Mucosa of gallbladder (tissue), 1 donor: ENCODE measurements at regions not wholly inside any gene's neighbourhood (a gene's known extent, or its start where the extent isn't known, plus 50 kb on each side); places are given as distances from the start of the nearest gene placed in this dataset.

Experiments
- DNase-seq: peaks from one replicate; pipeline ENCODE4 v3.0.0-alpha.2; 2020; ENCODE audit warnings: low spot score
- donor health status: DM: no; HTN: no; CAD: no.

- no peak for DNase-seq
Measured at GRCh38 chr3:57009802-57010201, 50.7 kb upstream of the SPATA12 start.

DNA sequence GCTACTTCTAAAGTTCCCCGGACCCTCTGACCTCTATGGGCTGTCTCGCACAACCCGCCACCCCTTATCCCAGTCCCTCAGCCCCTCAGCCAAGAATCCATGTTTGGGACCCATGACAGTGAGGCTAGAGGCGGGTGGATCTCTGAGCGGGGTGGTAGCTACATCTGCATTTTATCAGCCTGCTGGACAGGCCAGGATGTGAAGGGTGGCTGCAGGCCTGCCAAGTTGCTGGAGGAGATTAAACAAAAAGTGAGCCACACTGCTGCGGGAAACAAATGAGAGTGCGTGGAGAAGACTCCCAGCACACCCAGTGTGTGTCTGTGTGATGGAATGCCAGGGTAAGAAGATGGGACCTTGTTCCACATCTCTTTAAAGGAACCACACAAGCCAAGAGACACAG is 51.1 kb upstream of the SPATA12 start:
- peak; percentile 35 for DNase-seq

DNA sequence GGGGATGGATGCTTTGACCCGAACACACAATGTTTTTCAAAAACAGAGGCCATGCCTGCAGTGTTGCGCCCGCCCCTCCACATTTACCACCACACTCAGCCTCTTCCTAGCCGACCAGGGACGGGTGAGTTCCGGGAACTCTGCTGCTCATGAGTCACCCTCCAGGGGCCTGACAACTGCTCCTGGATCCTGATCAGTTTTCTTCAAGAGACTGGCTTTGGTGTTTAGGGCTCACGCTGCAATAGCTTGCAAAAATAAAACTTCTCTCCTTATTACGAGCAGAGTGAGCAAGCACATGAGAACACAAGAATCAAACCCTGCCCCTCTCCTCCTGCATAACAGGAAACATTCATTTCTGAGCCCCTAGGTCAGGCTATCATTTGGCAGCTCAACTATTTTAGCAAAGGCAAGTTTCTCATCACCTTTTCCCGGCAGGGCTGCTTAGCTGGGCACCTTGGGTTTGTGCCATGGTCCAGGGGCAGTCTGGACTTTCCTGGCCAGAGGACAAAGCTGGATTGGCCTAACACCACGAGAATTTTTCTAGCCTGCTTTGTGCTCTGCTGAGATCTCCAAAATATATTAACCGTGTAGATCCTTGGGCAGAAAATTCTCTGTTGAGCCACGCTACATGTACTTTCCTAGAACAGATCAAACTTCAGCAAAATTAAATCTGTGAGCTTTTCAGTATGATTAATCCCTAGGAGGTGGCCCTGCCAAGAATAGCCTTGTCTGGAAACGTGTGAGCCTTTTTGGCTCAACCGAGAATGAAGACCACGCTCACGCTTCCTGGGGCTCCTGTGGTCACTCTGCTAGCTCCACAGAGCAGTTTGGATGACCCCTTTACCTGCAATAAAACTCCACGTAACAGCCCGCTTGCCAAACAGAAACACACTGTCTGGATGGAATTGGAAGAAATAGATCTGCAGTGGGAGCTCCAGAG is 52.7 kb upstream of the SPATA12 start:
- peak; percentile 63 for DNase-seq

- peak; percentile 86 for DNase-seq
Measured at GRCh38 chr3:57006949-57007419, 53.5 kb upstream of the SPATA12 start.

DNA sequence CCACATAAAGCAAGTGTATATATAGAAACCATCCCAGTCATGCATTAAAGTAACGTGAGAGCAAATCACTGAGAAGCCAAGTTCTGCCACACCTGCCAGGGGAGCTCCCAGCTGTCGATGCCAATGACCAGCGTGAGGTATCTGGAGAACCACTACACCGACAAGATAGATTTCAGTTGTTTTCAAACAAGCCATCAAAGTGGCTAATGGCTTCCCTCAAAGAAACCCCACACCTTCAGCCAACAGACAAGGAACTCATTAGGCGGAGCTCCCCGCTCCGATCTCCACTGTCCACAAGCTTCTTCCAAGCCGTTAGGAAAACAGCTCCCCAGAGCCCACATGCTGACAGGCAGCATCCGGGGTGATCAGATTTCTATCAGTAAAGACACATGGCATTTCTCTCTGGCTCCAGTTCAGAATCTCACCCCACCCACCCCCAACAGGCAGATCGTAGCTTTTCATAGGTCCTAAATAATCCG is 54.2 kb upstream of the SPATA12 start:
- DNase-seq, result no peak

DNA sequence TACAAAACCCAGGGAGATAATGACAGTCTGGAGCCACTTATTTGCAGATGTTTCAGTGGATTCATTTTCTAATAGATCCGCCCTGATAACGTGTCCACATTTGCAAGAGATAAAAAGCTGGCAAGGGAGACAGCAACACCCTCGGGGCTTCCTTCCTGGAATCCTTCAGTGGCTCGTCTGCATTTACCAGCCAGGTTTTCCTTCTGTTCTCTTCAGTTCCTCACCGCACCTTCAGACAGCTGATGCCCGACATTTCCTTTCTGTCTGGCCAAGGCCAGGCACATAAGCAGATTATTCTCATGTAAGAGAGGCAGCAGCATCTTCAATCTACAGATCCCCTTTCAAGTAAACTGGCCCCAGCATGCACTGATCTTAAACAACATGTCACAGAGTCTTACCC is 56.2 kb upstream of the SPATA12 start:
- DNase-seq, result no peak

- no peak for DNase-seq
Measured at GRCh38 chr3:57003676-57004075, 56.8 kb upstream of the SPATA12 start.

DNA sequence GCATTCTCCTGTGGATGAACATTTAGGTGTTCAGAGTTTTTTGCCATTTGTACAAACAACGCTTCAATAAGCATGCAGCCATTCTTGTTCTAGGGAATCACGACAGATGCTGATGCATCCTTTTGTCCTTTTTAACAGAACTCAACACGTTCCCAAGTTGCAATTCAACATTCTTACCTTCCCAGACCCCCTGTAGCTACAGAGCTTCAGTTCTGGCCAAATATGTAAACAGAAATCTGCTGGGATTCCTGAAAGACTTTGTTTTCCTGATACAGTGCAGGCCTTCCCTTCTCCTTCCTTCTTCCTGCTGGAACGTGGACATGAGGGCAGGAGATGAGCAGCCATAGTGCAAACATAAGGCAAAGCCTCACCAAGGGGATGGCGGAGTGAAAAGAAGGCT is 59.1 kb upstream of the SPATA12 start:
- DNase-seq, result no peak

DNA sequence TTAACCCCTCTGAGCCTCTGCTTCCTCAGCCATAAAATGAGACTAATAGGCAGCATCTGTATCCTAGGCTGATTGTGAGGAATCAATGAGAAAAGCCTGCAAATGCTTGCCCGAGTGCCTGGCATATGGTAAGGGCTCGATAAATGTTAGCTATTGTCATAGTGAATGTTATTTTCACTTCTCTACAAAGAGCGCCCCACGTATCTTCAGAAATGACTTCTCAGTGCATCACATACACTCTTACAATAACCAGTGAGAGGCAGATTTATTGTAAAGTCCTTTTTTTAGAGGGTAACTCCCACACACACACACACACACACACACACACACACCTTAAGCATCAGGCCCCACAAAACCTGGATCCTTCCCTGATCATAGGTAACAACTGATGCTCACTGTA is 60.5 kb upstream of the SPATA12 start:
- no peak for DNase-seq

DNA sequence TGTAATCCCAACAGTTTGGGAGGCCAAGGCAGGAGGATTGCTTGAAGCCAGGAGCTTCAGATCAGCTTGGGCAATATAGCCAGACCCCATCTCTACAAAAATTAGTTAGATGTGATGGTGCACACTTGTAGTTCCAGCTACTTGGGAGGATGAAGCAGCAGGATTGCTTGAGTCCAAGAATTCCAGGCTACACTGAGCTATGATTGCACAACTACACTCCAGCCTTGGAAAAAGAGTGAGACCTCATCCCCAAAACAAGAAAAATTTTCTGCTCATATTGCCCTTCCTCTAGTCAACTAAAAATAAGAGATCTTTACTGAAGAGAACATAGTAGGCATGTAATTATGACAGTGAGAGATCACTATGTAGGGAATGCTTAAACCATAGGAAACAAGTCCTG is 60.9 kb upstream of the SPATA12 start:
- no peak for DNase-seq

GRCh38 chr3:56998076-56998529 is 62.4 kb upstream of the SPATA12 start:
- no peak for DNase-seq

DNA sequence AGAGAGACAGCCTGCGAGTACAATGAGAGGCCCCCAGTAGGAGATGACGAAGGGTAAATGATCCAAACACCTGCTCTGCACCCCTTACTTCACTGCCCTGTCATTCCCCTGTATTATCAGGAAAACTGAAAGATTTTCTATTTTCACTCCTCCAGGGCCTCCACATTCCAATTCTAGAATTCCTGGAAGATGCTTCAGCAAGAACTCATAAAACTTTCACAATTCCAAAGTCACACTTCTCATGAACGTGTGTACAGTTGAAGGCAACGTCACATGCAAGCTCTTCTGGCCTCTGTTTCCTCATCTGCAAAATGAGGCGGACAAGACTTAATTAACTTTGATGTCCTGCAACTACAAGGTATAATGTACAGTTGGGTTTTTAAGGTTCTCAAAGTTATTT is 62.8 kb upstream of the SPATA12 start:
- DNase-seq, result no peak

DNA sequence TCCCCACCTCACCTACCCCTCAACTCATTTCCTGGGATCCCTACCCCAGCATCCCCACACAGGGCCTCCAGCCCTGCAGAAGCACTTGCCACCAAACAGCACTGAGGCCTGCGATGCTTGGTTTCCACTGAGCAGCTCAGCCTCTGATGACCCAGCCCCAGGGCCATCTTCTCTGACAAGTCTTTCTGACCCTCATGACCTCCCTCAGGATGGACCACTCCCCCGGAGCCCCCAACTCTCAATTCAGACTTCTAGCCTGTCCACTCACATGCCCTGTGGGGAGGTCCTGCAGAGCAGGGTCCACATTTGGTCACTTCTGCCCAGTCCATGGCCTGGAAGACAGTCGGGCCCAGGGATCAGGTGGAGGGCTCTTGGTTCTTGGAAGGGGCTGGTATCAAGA is 63.4 kb upstream of the SPATA12 start:
- no peak for DNase-seq

- no peak for DNase-seq
Measured at GRCh38 chr3:56994391-56994790, 66.1 kb upstream of the SPATA12 start.

GRCh38 chr3:56990641-56991015 is 69.8 kb upstream of the SPATA12 start:
- no peak for DNase-seq

- DNase-seq, result no peak
Measured at GRCh38 chr3:56989977-56990640, 70.4 kb upstream of the SPATA12 start.

- no peak for DNase-seq
Measured at GRCh38 chr3:56989169-56989976, 71.1 kb upstream of the SPATA12 start.

- peak; percentile 87 for DNase-seq
Measured at GRCh38 chr3:56988458-56989168, 71.9 kb upstream of the SPATA12 start.

DNA sequence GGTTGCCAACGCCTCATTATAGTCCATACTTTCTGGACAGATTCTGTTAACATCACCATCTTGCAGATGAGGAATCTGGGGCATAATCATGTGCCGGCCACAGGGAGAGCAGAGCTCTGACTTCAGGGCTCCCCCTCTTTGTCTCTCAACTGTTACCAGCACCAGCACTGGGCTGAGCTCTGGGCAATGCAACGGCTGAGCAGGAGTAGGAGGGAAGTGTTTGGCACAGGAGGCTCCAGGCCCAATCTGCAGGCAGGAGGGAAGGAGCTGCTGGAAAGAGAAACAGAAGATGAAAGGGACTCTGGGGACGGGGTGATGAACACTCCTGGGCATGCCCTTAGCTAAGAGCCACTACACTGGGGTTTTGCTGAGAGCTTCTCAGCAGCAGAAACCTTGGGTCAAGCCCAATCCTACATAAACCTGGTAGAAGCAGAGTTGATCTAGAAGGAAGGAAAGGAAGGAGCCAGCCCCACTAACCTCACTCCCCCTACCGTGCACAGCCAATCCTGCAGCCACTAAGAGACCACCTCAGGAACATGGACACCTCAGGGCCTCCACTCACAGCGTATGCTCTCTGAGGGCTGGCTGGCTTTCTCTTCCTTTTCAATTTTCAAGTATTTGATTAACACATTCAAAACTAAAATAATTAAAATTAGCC is 73.1 kb upstream of the SPATA12 start:
- DNase-seq, result no peak

- no peak for DNase-seq
Measured at GRCh38 chr3:56986347-56986746, 74.1 kb upstream of the SPATA12 start.

GRCh38 chr3:56985878-56986277 is 74.6 kb upstream of the SPATA12 start:
- DNase-seq, result no peak
